Left lung (tissue), 4 donors: ENCODE measurements at regions not wholly inside any gene's neighbourhood (a gene's known extent, or its start where the extent isn't known, plus 50 kb on each side); places are given as distances from the start of the nearest gene placed in this dataset.

Experiments
- ATAC-seq: fragments of 200-7000 bp; cut with Tn5 transposase; one replicate; pipeline ENCODE4 v1.9.1; 2020; ENCODE audit warnings: moderate library complexity
- DNase-seq, 4 donors: peaks; one replicate each; pipeline ENCODE4 v3.0.0-alpha.2; 2013 to 2020
- H3K27ac ChIP-seq, 2 donors: fragments of 200-600 bp; sonication (generic) in 1 of 2; one replicate each; pipeline versions ENCODE4 v1.5.0 to v1.8.0; 2020 to 2021
- H3K27me3 ChIP-seq, 2 donors: fragments of 200-600 bp; sonication (generic) in 1 of 2; one replicate each; pipeline versions ENCODE4 v1.5.0 to v1.8.0; 2020 to 2021
- H3K36me3 ChIP-seq, 2 donors: fragments of 200-600 bp; sonication (generic) in 1 of 2; one replicate each; pipeline versions ENCODE4 v1.5.0 to v1.8.0; 2020 to 2021
- H3K4me1 ChIP-seq, 2 donors: fragments of 200-600 bp; one replicate each; pipeline ENCODE4 v1.8.0; 2021
- H3K4me3 ChIP-seq, 2 donors: fragments of 200-600 bp; sonication (generic) in 1 of 2; one replicate each; pipeline versions ENCODE4 v1.5.0 to v1.8.0; 2020 to 2021; ENCODE audit warnings: mild to moderate bottlenecking in 1 of 2
- H3K9me3 ChIP-seq, 2 donors: fragments of 200-600 bp; sonication (generic) in 1 of 2; one replicate each; pipeline versions ENCODE4 v1.5.0 to v1.8.0; 2020 to 2021
- intact Hi-C, 2 donors: fragments of 100-400 bp; cut with DNase I; formaldehyde crosslinking; loops; one replicate each; pipeline versions ENCODE4 v1.11.2 to v1.14.2; 2022
- TF ChIP-seq, protein P1 (sequence below), 2 donors: fragments of 200-600 bp; sonication (generic) in 1 of 2; IDR thresholded peaks; one replicate each; pipeline versions ENCODE4 v1.5.0 to v1.8.0; 2021; ENCODE audit warnings: antibody characterized with exemption in 2 of 2
- donor health status: DM: no; HTN: yes; CAD: no.
- donor health status: DM: no; HTN: no; CAD: no.

- Histone ChIP-seq H3K4me1 (no peaks in the 10 kb centered on the region), H3K9me3 (no peaks in the 10 kb centered on the region), H3K27me3 (no peaks in the 10 kb centered on the region), H3K36me3 (no peaks in the 10 kb centered on the region), H3K27ac (no peak overlapping the region), H3K4me3 (no peak overlapping the region)
- intact Hi-C loops, result no loop called here
- TF ChIP-seq, protein P1, sequence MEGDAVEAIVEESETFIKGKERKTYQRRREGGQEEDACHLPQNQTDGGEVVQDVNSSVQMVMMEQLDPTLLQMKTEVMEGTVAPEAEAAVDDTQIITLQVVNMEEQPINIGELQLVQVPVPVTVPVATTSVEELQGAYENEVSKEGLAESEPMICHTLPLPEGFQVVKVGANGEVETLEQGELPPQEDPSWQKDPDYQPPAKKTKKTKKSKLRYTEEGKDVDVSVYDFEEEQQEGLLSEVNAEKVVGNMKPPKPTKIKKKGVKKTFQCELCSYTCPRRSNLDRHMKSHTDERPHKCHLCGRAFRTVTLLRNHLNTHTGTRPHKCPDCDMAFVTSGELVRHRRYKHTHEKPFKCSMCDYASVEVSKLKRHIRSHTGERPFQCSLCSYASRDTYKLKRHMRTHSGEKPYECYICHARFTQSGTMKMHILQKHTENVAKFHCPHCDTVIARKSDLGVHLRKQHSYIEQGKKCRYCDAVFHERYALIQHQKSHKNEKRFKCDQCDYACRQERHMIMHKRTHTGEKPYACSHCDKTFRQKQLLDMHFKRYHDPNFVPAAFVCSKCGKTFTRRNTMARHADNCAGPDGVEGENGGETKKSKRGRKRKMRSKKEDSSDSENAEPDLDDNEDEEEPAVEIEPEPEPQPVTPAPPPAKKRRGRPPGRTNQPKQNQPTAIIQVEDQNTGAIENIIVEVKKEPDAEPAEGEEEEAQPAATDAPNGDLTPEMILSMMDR (IDR thresholded peaks at IDR 0.05), result no peak
- ATAC-seq (no peak), DNase-seq (no peak)
These were observed 1177.9 kb downstream of the ARAP2 start for GRCh38 chr4:35066406-35066805.

DNA sequence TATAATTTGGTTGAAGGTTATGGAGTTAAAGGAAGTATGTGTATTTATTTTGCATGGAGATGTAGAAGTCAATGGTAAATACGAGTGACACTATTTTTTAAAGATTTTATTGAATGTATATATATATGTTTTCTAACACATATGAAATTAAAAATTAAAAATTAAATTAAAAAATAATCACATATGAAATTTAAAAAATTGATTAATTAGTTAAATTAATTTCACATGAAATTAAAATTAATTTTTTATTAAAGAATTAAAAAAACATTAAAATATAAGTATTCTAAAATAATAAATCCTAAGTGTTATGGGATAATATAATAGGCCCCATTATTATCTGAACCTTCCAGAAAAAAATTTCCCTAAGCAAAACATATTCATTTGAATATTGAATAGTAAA is 1163.5 kb downstream of the ARAP2 start:
- intact Hi-C loops, result no loop called here
- Histone ChIP-seq H3K9me3 (no peaks in the 10 kb centered on the region), H3K4me1 (no peaks in the 10 kb centered on the region), H3K4me3 (no peak overlapping the region), H3K27ac (no peak overlapping the region), H3K27me3 (no peaks in the 10 kb centered on the region), H3K36me3 (no peaks in the 10 kb centered on the region)
- TF ChIP-seq, protein P1 (IDR thresholded peaks at IDR 0.05), result no peak
- no peak for ATAC-seq
- DNase-seq, result no peak

GRCh38 chr4:35087218-35087617 is 1157.1 kb downstream of the ARAP2 start:
- intact Hi-C loops, result no loop called here
- Histone ChIP-seq H3K36me3 (no peaks in the 10 kb centered on the region), H3K4me1 (no peaks in the 10 kb centered on the region), H3K9me3 (no peaks in the 10 kb centered on the region), H3K4me3 (no peak overlapping the region), H3K27me3 (no peaks in the 10 kb centered on the region), H3K27ac (no peak overlapping the region)
- ATAC-seq (no peak), DNase-seq (no peak)
- TF ChIP-seq, protein P1 (IDR thresholded peaks at IDR 0.05), result no peak

DNA sequence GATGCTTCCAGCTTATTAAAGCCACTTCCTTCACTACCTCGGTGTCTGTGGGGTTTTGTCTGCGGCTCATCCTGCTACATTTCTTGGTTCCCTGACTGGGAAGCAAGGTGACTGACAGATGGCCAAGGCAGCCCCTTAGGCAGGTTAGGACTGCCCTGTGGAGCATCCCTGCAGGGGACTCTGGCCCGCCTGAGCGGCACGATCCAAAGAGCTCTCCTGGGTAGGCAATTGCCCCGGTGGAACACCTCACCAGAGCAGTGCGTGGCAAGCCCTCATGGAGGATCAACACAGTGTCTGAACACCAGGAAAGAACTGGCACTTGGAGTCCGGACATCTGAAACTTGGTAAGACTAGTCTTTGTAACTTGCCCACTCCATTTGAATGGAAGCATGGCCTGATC is 1143.4 kb downstream of the ARAP2 start:
- H3K9me3 ChIP-seq, result peaks cover 0 to 5% of the 10 kb centered on the region in 2 donors
- no peaks in the 10 kb centered on the region for H3K36me3 ChIP-seq
- peak in 1 of 4 donors; percentile 52 for DNase-seq
- no peaks in the 10 kb centered on the region for H3K27me3 ChIP-seq
- no peaks in the 10 kb centered on the region for H3K4me1 ChIP-seq
- no peak overlapping the region for H3K4me3 ChIP-seq
- H3K27ac ChIP-seq, result no peak overlapping the region
- intact Hi-C loops, result no loop called here
- no peak for ATAC-seq
- TF ChIP-seq, protein P1 (IDR thresholded peaks at IDR 0.05), result no peak

DNA sequence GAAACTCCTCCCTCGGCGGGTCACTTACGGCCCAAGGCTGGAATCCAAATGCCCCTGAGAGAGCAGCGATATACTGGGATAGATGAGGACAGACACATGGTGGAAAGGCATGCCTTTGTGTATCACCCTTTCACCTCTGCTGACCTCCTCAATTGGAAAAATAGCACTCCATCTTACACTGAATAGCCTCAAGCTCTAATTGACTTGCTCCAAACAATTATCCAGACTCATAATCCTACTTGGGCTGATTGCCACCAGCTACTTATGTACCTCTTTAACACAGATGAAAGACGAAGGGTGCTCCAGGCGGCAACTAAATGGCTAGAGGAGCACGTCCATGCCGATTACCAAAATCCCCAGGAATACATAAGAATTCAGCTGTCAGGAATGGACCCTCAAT is 1142.2 kb downstream of the ARAP2 start:
- Histone ChIP-seq H3K4me1 (no peaks in the 10 kb centered on the region), H3K27me3 (no peaks in the 10 kb centered on the region), H3K4me3 (no peak overlapping the region), H3K9me3 (peaks cover 0 to 5% of the 10 kb centered on the region in 2 donors), H3K27ac (no peak overlapping the region), H3K36me3 (no peaks in the 10 kb centered on the region)
- intact Hi-C loops, result no loop called here
- DNase-seq (no peak), ATAC-seq (no peak)
- TF ChIP-seq, protein P1 (IDR thresholded peaks at IDR 0.05), result no peak
